Activated CD8-positive, alpha-beta memory T cell treated with anti-CD3 and anti-CD28 coated beads, Interleukin-2, amount 10 ng/mL, durations not matched to agents 7 days and 5 days (primary cell): ENCODE measurements at regions not wholly inside any gene's neighbourhood (a gene's known extent, or its start where the extent isn't known, plus 50 kb on each side); places are given as distances from the start of the nearest gene placed in this dataset.

Source experiments
- ATAC-seq: fragments of 150-1000 bp; cut with Tn5 transposase; one replicate; pipeline ENCODE4 v1.10.0; 2021; ENCODE audit warnings: moderate library complexity
- CTCF ChIA-PET: fragments of 350-600 bp; sonication (Branson Sonifier 250); formaldehyde crosslinking; loops from one replicate; lab custom pipeline; 2021; ENCODE audit warnings: antibody characterized with exemption; lab: Charles Lee
- DNase-seq: peaks from one replicate; pipeline ENCODE4 v3.0.0-alpha.2; 2020
- H3K27ac Mint-ChIP-seq: one replicate; pipeline ENCODE4 v1.8.0; 2021; ENCODE audit warnings: mild to moderate bottlenecking, mixed read lengths
- H3K27me3 Mint-ChIP-seq: one replicate; pipeline ENCODE4 v1.8.0; 2021; ENCODE audit warnings: mixed read lengths
- H3K36me3 Mint-ChIP-seq: one replicate; pipeline ENCODE4 v1.8.0; 2021; ENCODE audit warnings: mild to moderate bottlenecking, mixed read lengths
- H3K4me1 Mint-ChIP-seq: one replicate; pipeline ENCODE4 v1.8.0; 2021; ENCODE audit warnings: mixed read lengths
- H3K4me3 Mint-ChIP-seq: one replicate; pipeline ENCODE4 v1.8.0; 2021; ENCODE audit warnings: mild to moderate bottlenecking, moderate library complexity, mixed read lengths
- H3K9me3 Mint-ChIP-seq: one replicate; pipeline ENCODE4 v1.8.0; 2022; ENCODE audit warnings: low read depth, mixed read lengths

- H3K27me3 Mint-ChIP-seq: no peaks in the 10 kb centered on the region
- peaks cover 70% of the 10 kb centered on the region for H3K36me3 Mint-ChIP-seq
- no peak for DNase-seq
- no peak overlapping the region for H3K4me3 Mint-ChIP-seq
- no peak for ATAC-seq
- CTCF ChIA-PET: interaction anchor here (1.6 to 7.0 kb wide), 3 partner anchors 10 to 41 kb away, joined by 3 to 29 read pairs (median 9); no protein-coding TSS in a partner anchor
- peaks cover 72% of the 10 kb centered on the region for H3K4me1 Mint-ChIP-seq
- no peak overlapping the region for H3K27ac Mint-ChIP-seq
- no peaks in the 10 kb centered on the region for H3K9me3 Mint-ChIP-seq
These were observed 57.6 kb downstream of the PTTG1 start for GRCh38 chr5:160479220-160479619.

GRCh38 chr5:160479926-160480325 lies 58.3 kb downstream of the PTTG1 start:
- no peak overlapping the region for H3K4me3 Mint-ChIP-seq

GRCh38 chr5:160480652-160481051 lies 59.0 kb downstream of the PTTG1 start:
- Mint-ChIP-seq H3K9me3 (no peaks in the 10 kb centered on the region), H3K36me3 (peaks cover 74% of the 10 kb centered on the region), H3K27ac (peak overlapping the region; percentile 56), H3K27me3 (no peaks in the 10 kb centered on the region), H3K4me3 (no peak overlapping the region), H3K4me1 (peaks cover 77% of the 10 kb centered on the region)
- CTCF ChIA-PET: interaction anchor here (0.9 to 1.2 kb wide), 2 partner anchors 13 to 14 kb away, joined by 3 read pairs; no protein-coding TSS in a partner anchor
- no peak for ATAC-seq
- DNase-seq: no peak

More at GRCh38 chr5:160479926-160480325, 58.3 kb downstream of the PTTG1 start:
- Mint-ChIP-seq H3K9me3 (no peaks in the 10 kb centered on the region), H3K4me1 (peaks cover 74% of the 10 kb centered on the region), H3K27me3 (no peaks in the 10 kb centered on the region), H3K36me3 (peaks cover 73% of the 10 kb centered on the region), H3K27ac (peak overlapping the region; percentile 37)
- no peak for ATAC-seq
- DNase-seq: no peak
- CTCF ChIA-PET: interaction anchor here (0.9 to 7.0 kb wide), 3 partner anchors 10 to 41 kb away, joined by 3 to 29 read pairs (median 3); no protein-coding TSS in a partner anchor

GRCh38 chr5:160484678-160485077 lies 63.0 kb downstream of the PTTG1 start:
- H3K4me3 Mint-ChIP-seq: no peak overlapping the region
- H3K36me3 Mint-ChIP-seq: peaks cover 77% of the 10 kb centered on the region
- ATAC-seq (no peak), DNase-seq (no peak)
- H3K9me3 Mint-ChIP-seq: no peaks in the 10 kb centered on the region
- peaks cover 72% of the 10 kb centered on the region for H3K4me1 Mint-ChIP-seq
- CTCF ChIA-PET: interaction anchor here (1.7 to 5.2 kb wide), 2 partner anchors 16 to 46 kb away, joined by 12 to 33 read pairs; no protein-coding TSS in a partner anchor
- H3K27ac Mint-ChIP-seq: peak overlapping the region; percentile 85
- H3K27me3 Mint-ChIP-seq: no peaks in the 10 kb centered on the region

- peaks cover 65% of the 10 kb centered on the region for H3K4me1 Mint-ChIP-seq
- ATAC-seq (no peak), DNase-seq (no peak)
- peaks cover 70% of the 10 kb centered on the region for H3K36me3 Mint-ChIP-seq
- no peak overlapping the region for H3K4me3 Mint-ChIP-seq
- CTCF ChIA-PET: interaction anchor here (1.0 to 5.2 kb wide), 5 partner anchors 12 to 47 kb away, joined by 4 to 33 read pairs (median 5); no protein-coding TSS in a partner anchor
- no peaks in the 10 kb centered on the region for H3K27me3 Mint-ChIP-seq
- H3K9me3 Mint-ChIP-seq: no peaks in the 10 kb centered on the region
- H3K27ac Mint-ChIP-seq: peak overlapping the region; percentile 85
These were observed 63.8 kb downstream of the PTTG1 start for GRCh38 chr5:160485364-160485969.

- Mint-ChIP-seq H3K4me1 (peaks cover 70% of the 10 kb centered on the region), H3K9me3 (no peaks in the 10 kb centered on the region), H3K4me3 (peak overlapping the region; percentile 33), H3K27me3 (no peaks in the 10 kb centered on the region), H3K36me3 (peaks cover 76% of the 10 kb centered on the region), H3K27ac (peak overlapping the region; percentile 85)
- ATAC-seq (peak; percentile 98), DNase-seq (peak; percentile 92)
- CTCF ChIA-PET: interaction anchor here (1.5 to 5.2 kb wide), 3 partner anchors 18 to 48 kb away, joined by 4 to 33 read pairs (median 12); no protein-coding TSS in a partner anchor
These were observed 64.9 kb downstream of the PTTG1 start for GRCh38 chr5:160486573-160486972.

- DNase-seq: no peak
- H3K9me3 Mint-ChIP-seq: no peaks in the 10 kb centered on the region
- ATAC-seq: no peak
- H3K36me3 Mint-ChIP-seq: peaks cover 58% of the 10 kb centered on the region
- H3K27me3 Mint-ChIP-seq: no peaks in the 10 kb centered on the region
- CTCF ChIA-PET: interaction anchor here (1.0 to 2.9 kb wide), 2 partner anchors 19 to 50 kb away, joined by 3 to 15 read pairs; no protein-coding TSS in a partner anchor
- H3K27ac Mint-ChIP-seq: no peak overlapping the region
- H3K4me3 Mint-ChIP-seq: no peak overlapping the region
- H3K4me1 Mint-ChIP-seq: peaks cover 54% of the 10 kb centered on the region
These were observed 67.0 kb downstream of the PTTG1 start for GRCh38 chr5:160488394-160489325.

GRCh38 chr5:160491438-160491837 lies 69.8 kb downstream of the PTTG1 start:
- peaks cover 35% of the 10 kb centered on the region for H3K36me3 Mint-ChIP-seq
- CTCF ChIA-PET: interaction anchor here (1.1 kb wide), 2 partner anchors 24 to 52 kb away, joined by 3 to 7 read pairs; no protein-coding TSS in a partner anchor
- no peak overlapping the region for H3K27ac Mint-ChIP-seq
- H3K9me3 Mint-ChIP-seq: no peaks in the 10 kb centered on the region
- no peak for DNase-seq
- peaks cover 43% of the 10 kb centered on the region for H3K4me1 Mint-ChIP-seq
- no peaks in the 10 kb centered on the region for H3K27me3 Mint-ChIP-seq
- H3K4me3 Mint-ChIP-seq: no peak overlapping the region
- no peak for ATAC-seq

GRCh38 chr5:160492565-160492964 lies 70.9 kb downstream of the PTTG1 start:
- no peak for ATAC-seq
- no peak overlapping the region for H3K27ac Mint-ChIP-seq
- peaks cover 37% of the 10 kb centered on the region for H3K4me1 Mint-ChIP-seq
- DNase-seq: no peak
- H3K4me3 Mint-ChIP-seq: no peak overlapping the region
- H3K27me3 Mint-ChIP-seq: no peaks in the 10 kb centered on the region
- CTCF ChIA-PET: no interaction called here
- peaks cover 25% of the 10 kb centered on the region for H3K36me3 Mint-ChIP-seq
- H3K9me3 Mint-ChIP-seq: no peaks in the 10 kb centered on the region

GRCh38 chr5:160493806-160494338 lies 72.2 kb downstream of the PTTG1 start:
- CTCF ChIA-PET: interaction anchor here (0.6 kb wide), 1 partner anchor 28 kb away, joined by 3 read pairs; no protein-coding TSS in a partner anchor
- ATAC-seq (no peak), DNase-seq (no peak)
- no peak overlapping the region for H3K4me3 Mint-ChIP-seq
- peaks cover 15% of the 10 kb centered on the region for H3K36me3 Mint-ChIP-seq
- peaks cover 28% of the 10 kb centered on the region for H3K4me1 Mint-ChIP-seq
- H3K9me3 Mint-ChIP-seq: no peaks in the 10 kb centered on the region
- H3K27me3 Mint-ChIP-seq: no peaks in the 10 kb centered on the region
- H3K27ac Mint-ChIP-seq: no peak overlapping the region

- DNase-seq (no peak), ATAC-seq (no peak)
- CTCF ChIA-PET: interaction anchor here (1.6 kb wide), 1 partner anchor 56 kb away, joined by 4 read pairs; no protein-coding TSS in a partner anchor
- Mint-ChIP-seq H3K36me3 (peaks cover 10% of the 10 kb centered on the region), H3K27ac (no peak overlapping the region), H3K4me1 (peaks cover 26% of the 10 kb centered on the region), H3K9me3 (no peaks in the 10 kb centered on the region), H3K27me3 (no peaks in the 10 kb centered on the region), H3K4me3 (no peak overlapping the region)
These were observed 72.8 kb downstream of the PTTG1 start for GRCh38 chr5:160494451-160494850.

GRCh38 chr5:160496334-160496733 lies 74.7 kb downstream of the PTTG1 start:
- Mint-ChIP-seq H3K9me3 (no peaks in the 10 kb centered on the region), H3K36me3 (peaks cover 6% of the 10 kb centered on the region), H3K4me1 (peaks cover 19% of the 10 kb centered on the region), H3K27ac (no peak overlapping the region), H3K4me3 (no peak overlapping the region), H3K27me3 (no peaks in the 10 kb centered on the region)
- CTCF ChIA-PET: interaction anchor here (1.4 kb wide), 1 partner anchor 22 kb away, joined by 3 read pairs; no protein-coding TSS in a partner anchor
- DNase-seq (no peak), ATAC-seq (peak; percentile 36)

- no peak for DNase-seq
- H3K27ac Mint-ChIP-seq: no peak overlapping the region
- peaks cover 17% of the 10 kb centered on the region for H3K4me1 Mint-ChIP-seq
- no peak overlapping the region for H3K4me3 Mint-ChIP-seq
- no peak for ATAC-seq
- no peaks in the 10 kb centered on the region for H3K9me3 Mint-ChIP-seq
- CTCF ChIA-PET: no interaction called here
- H3K27me3 Mint-ChIP-seq: no peaks in the 10 kb centered on the region
- H3K36me3 Mint-ChIP-seq: peaks cover 3% of the 10 kb centered on the region
These were observed 75.1 kb downstream of the PTTG1 start for GRCh38 chr5:160496784-160497183.
